Endothelial cell of umbilical vein (primary cell): ENCODE measurements at regions not wholly inside any gene's neighbourhood (a gene's known extent, or its start where the extent isn't known, plus 50 kb on each side); places are given as distances from the start of the nearest gene placed in this dataset.

Source experiments
- BruUV-seq: library from RNA; stranded (reverse); fragments of 400-500 nt; replicated peaks from 2 replicates; lab custom pipeline; 2021; lab: Mats Ljungman, UMichigan
- CTCF ChIA-PET: fragments of 300-600, 350-600 bp; sonication (Branson Sonifier 250); formaldehyde crosslinking; loops from one replicate; lab custom pipeline; 2021; ENCODE audit warnings: antibody characterized with exemption, inconsistent platforms; lab: Charles Lee
- POLR2A ChIA-PET: fragments of 300-600, 350-600 bp; sonication (Branson Sonifier 250); formaldehyde crosslinking; loops from one replicate; lab custom pipeline; 2021; ENCODE audit warnings: antibody characterized with exemption, inconsistent platforms; lab: Charles Lee
- DNase-seq: peaks from one replicate; pipeline ENCODE4 v3.0.0-alpha.2; 2011; ENCODE audit warnings: low read depth, low spot score
- FAIRE-seq: peaks from 2 replicates; lab custom pipeline; 2011; peaks lifted over from hg19 to GRCh38; lab: Jason Lieb, UNC
- H2AFZ ChIP-seq: 2 replicates; pipeline ENCODE4 v1.6.0; 2012; ENCODE audit warnings: low read depth, low read length, control low read depth, inconsistent platforms
- H3K27ac ChIP-seq: 2 replicates; pipeline ENCODE4 v1.5.1; 2011; ENCODE audit warnings: low read depth, mild to moderate bottlenecking, control low read depth, low read length, moderate library complexity; ENCODE audit not compliant: insufficient read depth
- H3K27me3 ChIP-seq, 2 experiments: 2 replicates each; pipeline versions ENCODE4 v1.6.0 to v1.6.1; 2011; ENCODE audit warnings: low read length in 2 of 2, mixed read lengths in 1 of 2; ENCODE audit not compliant: control insufficient read depth in 2 of 2, insufficient read depth in 2 of 2
- H3K36me3 ChIP-seq, 2 experiments: 2 replicates in 1 of 2; 3 replicates in 1 of 2; pipeline ENCODE4 v1.5.1; 2011; ENCODE audit warnings: low read length in 2 of 2, mild to moderate bottlenecking in 1 of 2, moderate library complexity in 1 of 2; ENCODE audit not compliant: control insufficient read depth in 2 of 2, insufficient read depth in 2 of 2; ENCODE audit errors: extremely low read depth in 1 of 2
- H3K4me1 ChIP-seq: 3 replicates; pipeline ENCODE4 v1.5.1; 2011; ENCODE audit warnings: mild to moderate bottlenecking, low read length; ENCODE audit not compliant: control insufficient read depth, insufficient read depth; ENCODE audit errors: extremely low read depth
- H3K4me2 ChIP-seq: 2 replicates; pipeline ENCODE4 v1.6.1; 2011; ENCODE audit warnings: low read length, control low read depth, mixed read lengths; ENCODE audit not compliant: insufficient read depth
- H3K4me3 ChIP-seq, 3 experiments: fragments of 200-600 bp in 1 of 3; sonication (generic), shearing (Covaris generic) in 1 of 3; replicated peaks in 1 of 3; 2 replicates each; pipeline ENCODE4 v1.5.1; 2011 to 2016; ENCODE audit warnings: control low read depth in 3 of 3, low read length in 3 of 3, mild to moderate bottlenecking in 2 of 3, inconsistent platforms in 1 of 3, low read depth in 1 of 3, moderate library complexity in 1 of 3; ENCODE audit not compliant: insufficient read depth in 1 of 3
- H3K79me2 ChIP-seq: 2 replicates; pipeline ENCODE4 v1.6.0; 2012; ENCODE audit warnings: low read length, inconsistent platforms; ENCODE audit not compliant: control insufficient read depth, insufficient read depth
- H3K9ac ChIP-seq: replicated peaks from 2 replicates; pipeline ENCODE3; 2011; ENCODE audit warnings: low read length, control low read depth; ENCODE audit not compliant: insufficient read depth; ENCODE audit errors: extremely low read depth
- H3K9me1 ChIP-seq: replicated peaks from 3 replicates; pipeline ENCODE4 v1.6.0; 2011; ENCODE audit warnings: mild to moderate bottlenecking, low read length; ENCODE audit not compliant: control insufficient read depth, insufficient read depth; ENCODE audit errors: extremely low read depth
- H3K9me3 ChIP-seq: replicated peaks from 2 replicates; pipeline ENCODE4 v1.5.1; 2012; ENCODE audit warnings: low read length, inconsistent platforms; ENCODE audit not compliant: control insufficient read depth, insufficient read depth
- H4K20me1 ChIP-seq: replicated peaks from 2 replicates; pipeline ENCODE3; 2011; ENCODE audit warnings: mild to moderate bottlenecking, low read length; ENCODE audit not compliant: control insufficient read depth, insufficient read depth; ENCODE audit errors: extremely low read depth
- EZH2 ChIP-seq: IDR thresholded peaks from 2 replicates; pipeline ENCODE4 v1.6.1; 2012; ENCODE audit warnings: borderline replicate concordance, low read depth, mild to moderate bottlenecking, moderate library complexity, low read length, inconsistent platforms; ENCODE audit not compliant: severe bottlenecking
- FOS ChIP-seq: IDR thresholded peaks from 2 replicates; pipeline ENCODE4 v1.6.1; 2011; ENCODE audit warnings: mild to moderate bottlenecking, low read length, moderate library complexity, borderline replicate concordance; ENCODE audit not compliant: insufficient read depth
- GATA2 ChIP-seq: IDR thresholded peaks from 2 replicates; pipeline ENCODE4 v1.7.0; 2011; ENCODE audit warnings: low read depth, mild to moderate bottlenecking, moderate library complexity, mixed read lengths, low read length; ENCODE audit not compliant: insufficient read length, insufficient read depth
- JUN ChIP-seq: IDR thresholded peaks from 2 replicates; pipeline ENCODE4 v1.6.1; 2011; ENCODE audit warnings: borderline replicate concordance, low read depth; ENCODE audit not compliant: insufficient read length, insufficient read depth
- MYC ChIP-seq: IDR thresholded peaks from one replicate; pipeline ENCODE4 v1.6.1; 2011; ENCODE audit warnings: mild to moderate bottlenecking, low read depth, low read length
- POLR2A ChIP-seq: IDR thresholded peaks from 2 replicates; pipeline ENCODE4 v1.6.1; 2012; ENCODE audit warnings: low read depth, mild to moderate bottlenecking, control low read depth, low read length
- POLR2AphosphoS5 ChIP-seq: IDR thresholded peaks from 2 replicates; pipeline ENCODE4 v1.6.1; 2012; ENCODE audit warnings: low read depth, mild to moderate bottlenecking, control low read depth, low read length, moderate library complexity; ENCODE audit not compliant: insufficient read depth
- dilution Hi-C: fragments of 300-500 bp; cut with MboI; formaldehyde crosslinking; loops from one replicate; pipeline ENCODE4 v1.15.0; 2019; ENCODE audit warnings: low sequenced_read_pairs; ENCODE audit not compliant: extremely low pct_ligation_motif_present
- intact Hi-C: fragments of 100-400 bp; cut with micrococcal nuclease; formaldehyde crosslinking; loops from one replicate; pipeline ENCODE4 v1.10.0; 2022
- TF ChIP-seq, protein P1 (sequence below): IDR thresholded peaks from 2 replicates; pipeline ENCODE4 v1.6.1; 2011; ENCODE audit not compliant: insufficient read depth, insufficient read length
- TF ChIP-seq, protein P2 (sequence below), 2 donors: IDR thresholded peaks; 1 replicate in 1 of 2; 2 replicates in 1 of 2; pipeline ENCODE4 v1.5.1; 2011; ENCODE audit warnings: low read length in 2 of 2, mild to moderate bottlenecking in 2 of 2, moderate library complexity in 2 of 2, control low read depth in 1 of 2, inconsistent platforms in 1 of 2, low read depth in 1 of 2; ENCODE audit not compliant: insufficient read depth in 1 of 2; ENCODE audit errors: extremely low read depth in 1 of 2

DNA sequence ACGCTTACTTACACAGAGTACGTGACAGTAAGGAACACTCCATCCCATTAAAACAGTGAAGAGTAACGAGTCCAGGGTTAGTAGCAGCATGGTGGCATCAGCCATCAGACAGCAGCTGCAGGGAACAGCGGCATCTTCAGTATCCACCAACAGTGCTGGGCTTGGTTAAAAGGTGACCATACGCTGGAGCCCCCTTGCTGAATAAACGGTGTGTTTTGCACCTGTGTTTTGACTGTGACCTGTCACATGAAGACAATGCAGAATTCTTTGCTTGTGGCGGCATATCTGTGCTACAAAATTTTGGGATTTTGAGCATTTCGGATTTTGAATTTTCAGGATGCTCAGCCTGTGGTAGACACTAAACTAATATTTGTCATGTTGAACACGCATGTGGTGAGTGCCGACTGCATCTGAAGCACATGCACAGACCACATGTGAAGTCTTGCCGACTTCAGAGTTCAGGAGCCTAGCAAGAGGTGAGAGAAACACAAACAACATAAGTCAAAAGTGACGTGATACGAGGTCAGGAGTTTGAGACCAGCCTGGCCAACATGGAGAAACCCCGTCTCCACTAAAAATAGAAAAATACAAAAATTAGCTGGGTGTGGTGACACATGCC is 69.3 kb upstream of the FRMD1 start:
- no peak overlapping the region for H3K27ac ChIP-seq

DNA sequence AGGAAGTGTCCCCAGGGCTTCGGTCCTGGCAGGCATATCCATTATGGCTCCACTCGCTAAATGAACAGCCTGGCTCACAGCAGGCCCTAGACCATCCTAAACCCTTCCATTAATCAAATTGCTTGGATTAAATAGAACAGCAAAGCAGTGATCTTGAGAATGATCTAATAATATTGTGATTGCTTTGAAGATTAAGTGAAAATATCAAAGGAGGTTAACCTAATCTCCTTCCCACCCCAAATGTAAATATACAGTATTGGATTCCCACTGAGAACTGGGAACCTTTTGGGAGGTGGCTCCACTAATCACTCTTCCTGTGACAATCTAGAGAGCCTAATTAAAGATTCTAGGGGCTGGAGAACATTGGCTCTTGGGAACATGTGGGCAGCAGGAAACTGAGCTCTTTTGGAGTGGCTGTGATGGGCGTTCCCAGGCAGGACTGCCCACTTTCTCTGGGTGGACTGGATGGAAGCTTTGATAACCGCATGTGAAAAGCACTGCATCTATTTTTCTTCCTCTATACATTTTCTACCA is 68.3 kb upstream of the FRMD1 start:
- Histone ChIP-seq H3K27me3 (no peaks in the 10 kb centered on the region), H3K27ac (no peak overlapping the region), H3K4me1 (no peaks in the 10 kb centered on the region), H4K20me1 (no peaks in the 10 kb centered on the region), H3K9me1 (no peaks in the 10 kb centered on the region), H3K9me3 (no peaks in the 10 kb centered on the region), H3K4me3 (no peak overlapping the region), H3K36me3 (no peaks in the 10 kb centered on the region), H3K4me2 (no peak overlapping the region), H2AFZ (no peak overlapping the region), H3K79me2 (no peaks in the 10 kb centered on the region), H3K9ac (no peak overlapping the region)
- dilution Hi-C loops (no loop called here), intact Hi-C loops (no loop called here)
- no peak for DNase-seq
- FAIRE-seq: no peak
- CTCF ChIA-PET: no interaction called here
- no TSS peak for BruUV-seq
- TF ChIP-seq, protein P1, sequence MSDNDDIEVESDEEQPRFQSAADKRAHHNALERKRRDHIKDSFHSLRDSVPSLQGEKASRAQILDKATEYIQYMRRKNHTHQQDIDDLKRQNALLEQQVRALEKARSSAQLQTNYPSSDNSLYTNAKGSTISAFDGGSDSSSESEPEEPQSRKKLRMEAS: no peak
- TF ChIP-seq MYC (no peak), FOS (no peak), JUN (no peak), POLR2AphosphoS5 (no peak), EZH2 (no peak), POLR2A (no peak), GATA2 (no peak)
- TF ChIP-seq, protein P2, sequence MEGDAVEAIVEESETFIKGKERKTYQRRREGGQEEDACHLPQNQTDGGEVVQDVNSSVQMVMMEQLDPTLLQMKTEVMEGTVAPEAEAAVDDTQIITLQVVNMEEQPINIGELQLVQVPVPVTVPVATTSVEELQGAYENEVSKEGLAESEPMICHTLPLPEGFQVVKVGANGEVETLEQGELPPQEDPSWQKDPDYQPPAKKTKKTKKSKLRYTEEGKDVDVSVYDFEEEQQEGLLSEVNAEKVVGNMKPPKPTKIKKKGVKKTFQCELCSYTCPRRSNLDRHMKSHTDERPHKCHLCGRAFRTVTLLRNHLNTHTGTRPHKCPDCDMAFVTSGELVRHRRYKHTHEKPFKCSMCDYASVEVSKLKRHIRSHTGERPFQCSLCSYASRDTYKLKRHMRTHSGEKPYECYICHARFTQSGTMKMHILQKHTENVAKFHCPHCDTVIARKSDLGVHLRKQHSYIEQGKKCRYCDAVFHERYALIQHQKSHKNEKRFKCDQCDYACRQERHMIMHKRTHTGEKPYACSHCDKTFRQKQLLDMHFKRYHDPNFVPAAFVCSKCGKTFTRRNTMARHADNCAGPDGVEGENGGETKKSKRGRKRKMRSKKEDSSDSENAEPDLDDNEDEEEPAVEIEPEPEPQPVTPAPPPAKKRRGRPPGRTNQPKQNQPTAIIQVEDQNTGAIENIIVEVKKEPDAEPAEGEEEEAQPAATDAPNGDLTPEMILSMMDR (IDR thresholded peaks at IDR 0.05; ENCODE audit: extremely low read depth in 1 of 2, insufficient read depth in 1 of 2, low read depth in 1 of 2, low read length in 2 of 2): no peak
- POLR2A ChIA-PET: no interaction called here

More for the DNA sequence above, 69.3 kb upstream of the FRMD1 start:
- Histone ChIP-seq H3K36me3 (no peaks in the 10 kb centered on the region), H3K27me3 (no peaks in the 10 kb centered on the region), H3K4me2 (no peak overlapping the region), H3K9ac (no peak overlapping the region), H4K20me1 (no peaks in the 10 kb centered on the region), H3K4me1 (no peaks in the 10 kb centered on the region), H3K4me3 (no peak overlapping the region), H3K9me3 (no peaks in the 10 kb centered on the region), H3K9me1 (no peaks in the 10 kb centered on the region), H3K79me2 (no peaks in the 10 kb centered on the region), H2AFZ (no peak overlapping the region)
- ChIA-PET POLR2A (no interaction called here), CTCF (no interaction called here)
- dilution Hi-C loops: no loop called here
- no peak for DNase-seq
- intact Hi-C loops: no loop called here
- FAIRE-seq: no peak
- TF ChIP-seq MYC (no peak), POLR2AphosphoS5 (no peak), JUN (no peak)
- no TSS peak for BruUV-seq
